ENCODE measurements at regions not wholly inside any gene's neighbourhood (a gene's known extent, or its start where the extent isn't known, plus 50 kb on each side); places are given as distances from the start of the nearest gene placed in this dataset.

DNA sequence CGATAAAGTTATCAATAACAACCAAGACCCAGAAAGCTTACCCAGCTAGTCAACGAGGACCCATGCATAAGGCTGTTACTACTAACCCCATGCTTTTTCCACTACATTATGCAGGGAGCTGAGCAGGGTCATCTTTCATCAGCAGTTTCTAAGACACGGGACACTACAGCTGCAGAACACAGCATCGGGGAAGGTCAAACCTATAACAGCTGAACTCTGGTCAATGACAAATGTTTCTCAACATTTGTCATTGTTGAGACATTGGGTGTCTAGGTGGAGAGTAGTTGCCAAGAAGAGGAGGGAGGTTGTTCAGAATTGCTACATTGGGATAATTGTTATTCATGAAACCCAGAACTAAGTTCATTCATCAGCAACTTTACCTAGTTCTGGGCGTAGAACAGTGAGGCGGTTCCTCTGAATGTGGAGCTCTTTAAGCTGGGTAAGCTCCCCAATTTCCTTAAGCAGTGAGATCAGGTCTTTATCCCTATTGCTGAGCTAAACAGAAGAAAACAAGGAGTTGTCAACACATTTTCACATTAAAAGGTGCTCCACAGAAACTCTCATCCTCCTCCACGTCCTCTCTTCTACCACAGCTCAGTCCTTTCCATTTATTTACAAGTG, 105.6 kb downstream of the ZNF22 start:
- TF ChIP-seq, protein P1, sequence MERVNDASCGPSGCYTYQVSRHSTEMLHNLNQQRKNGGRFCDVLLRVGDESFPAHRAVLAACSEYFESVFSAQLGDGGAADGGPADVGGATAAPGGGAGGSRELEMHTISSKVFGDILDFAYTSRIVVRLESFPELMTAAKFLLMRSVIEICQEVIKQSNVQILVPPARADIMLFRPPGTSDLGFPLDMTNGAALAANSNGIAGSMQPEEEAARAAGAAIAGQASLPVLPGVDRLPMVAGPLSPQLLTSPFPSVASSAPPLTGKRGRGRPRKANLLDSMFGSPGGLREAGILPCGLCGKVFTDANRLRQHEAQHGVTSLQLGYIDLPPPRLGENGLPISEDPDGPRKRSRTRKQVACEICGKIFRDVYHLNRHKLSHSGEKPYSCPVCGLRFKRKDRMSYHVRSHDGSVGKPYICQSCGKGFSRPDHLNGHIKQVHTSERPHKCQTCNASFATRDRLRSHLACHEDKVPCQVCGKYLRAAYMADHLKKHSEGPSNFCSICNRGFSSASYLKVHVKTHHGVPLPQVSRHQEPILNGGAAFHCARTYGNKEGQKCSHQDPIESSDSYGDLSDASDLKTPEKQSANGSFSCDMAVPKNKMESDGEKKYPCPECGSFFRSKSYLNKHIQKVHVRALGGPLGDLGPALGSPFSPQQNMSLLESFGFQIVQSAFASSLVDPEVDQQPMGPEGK (CRISPR knock-in tag; IDR thresholded peaks at IDR 0.05; ENCODE audit: borderline replicate concordance) = no peak
- no peak for TF ChIP-seq ARNTL (CRISPR knock-in tag; IDR thresholded peaks at IDR 0.05; ENCODE audit: borderline replicate concordance, low read depth)
- no peak for TF ChIP-seq ZFP3 (CRISPR knock-in tag; IDR thresholded peaks at IDR 0.05)
- no peak for TF ChIP-seq ZNF8 (CRISPR knock-in tag; IDR thresholded peaks at IDR 0.05)
- TF ChIP-seq POU6F1 (CRISPR knock-in tag; IDR thresholded peaks at IDR 0.05; ENCODE audit: borderline replicate concordance, low read depth) = no peak
- no peak for TF ChIP-seq TSHZ2 (CRISPR knock-in tag; IDR thresholded peaks at IDR 0.05)
- no peak for TF ChIP-seq ZC3H10 (CRISPR knock-in tag; IDR thresholded peaks at IDR 0.05)
- TF ChIP-seq PPARA (CRISPR knock-in tag; IDR thresholded peaks at IDR 0.05; ENCODE audit: borderline replicate concordance) = no peak
- no peak for TF ChIP-seq ZFP30 (CRISPR knock-in tag; IDR thresholded peaks at IDR 0.05)
- TF ChIP-seq RARB (CRISPR knock-in tag; IDR thresholded peaks at IDR 0.05) = no peak
- no peak for TF ChIP-seq ZNF565 (CRISPR knock-in tag; conservative IDR thresholded peaks at IDR 0.05; ENCODE audit: low read depth)
- no peak for TF ChIP-seq TCF4 (CRISPR knock-in tag; IDR thresholded peaks at IDR 0.05; ENCODE audit: borderline replicate concordance)
- TF ChIP-seq SNAI2 (CRISPR knock-in tag; IDR thresholded peaks at IDR 0.05) = no peak
- no peak for TF ChIP-seq ZNF70 (CRISPR knock-in tag; IDR thresholded peaks at IDR 0.05)
